Hypothalamus (tissue), 51 donors: ENCODE measurements at regions not wholly inside any gene's neighbourhood (a gene's known extent, or its start where the extent isn't known, plus 50 kb on each side); places are given as distances from the start of the nearest gene placed in this dataset.
A peak's percentile ranks its signal among the peaks of the same experiment; 100 is the strongest.
"Not testable (repeated sequence)": the region's sequence is repeated elsewhere in the genome, so short reads cannot be mapped to it uniquely, and the experiment has no call there.

Source experiments
- DNase-seq, 51 donors: peaks; one replicate each; lab custom pipeline; 2025; lab: John Stamatoyannopoulos, UW

- DNase-seq: no peak
Measured at GRCh38 chr4:59689149-59689548, 1511.0 kb upstream of the ADGRL3 start.

GRCh38 chr4:59695355-59696053, 1504.6 kb upstream of the ADGRL3 start:
- no peak for DNase-seq

- DNase-seq: no peak
Measured at GRCh38 chr4:59698041-59698440, 1502.1 kb upstream of the ADGRL3 start.

- DNase-seq: peak in 1 of 51 donors; percentile 2
Measured at GRCh38 chr4:59700651-59701050, 1499.5 kb upstream of the ADGRL3 start.

- no peak for DNase-seq
Measured at GRCh38 chr4:59704616-59705015, 1495.5 kb upstream of the ADGRL3 start.

- DNase-seq: no peak
Measured at GRCh38 chr4:59712470-59712869, 1487.7 kb upstream of the ADGRL3 start.

GRCh38 chr4:59724286-59724685, 1475.8 kb upstream of the ADGRL3 start:
- not testable (repeated sequence) for DNase-seq

GRCh38 chr4:59727745-59728144, 1472.4 kb upstream of the ADGRL3 start:
- no peak for DNase-seq

GRCh38 chr4:59728496-59728895, 1471.6 kb upstream of the ADGRL3 start:
- no peak for DNase-seq

- DNase-seq: no peak
Measured at GRCh38 chr4:59729321-59729720, 1470.8 kb upstream of the ADGRL3 start.

GRCh38 chr4:59748433-59748832, 1451.7 kb upstream of the ADGRL3 start:
- no peak for DNase-seq

- DNase-seq: no peak
Measured at GRCh38 chr4:59759082-59759825, 1440.9 kb upstream of the ADGRL3 start.

GRCh38 chr4:59762344-59762743, 1437.8 kb upstream of the ADGRL3 start:
- no peak for DNase-seq

- no peak for DNase-seq
Measured at GRCh38 chr4:59770601-59771264, 1429.4 kb upstream of the ADGRL3 start.

GRCh38 chr4:59772641-59773139, 1427.4 kb upstream of the ADGRL3 start:
- no peak for DNase-seq

- not testable (repeated sequence) for DNase-seq
Measured at GRCh38 chr4:59780271-59780670, 1419.9 kb upstream of the ADGRL3 start.

- no peak for DNase-seq
Measured at GRCh38 chr4:59805176-59805575, 1395.0 kb upstream of the ADGRL3 start.

GRCh38 chr4:59814402-59815010, 1385.6 kb upstream of the ADGRL3 start:
- no peak for DNase-seq

- peak in 12 of 51 donors; percentile 1 to 27 (median 8) for DNase-seq
Measured at GRCh38 chr4:59818656-59819055, 1381.5 kb upstream of the ADGRL3 start.

GRCh38 chr4:59823311-59823710, 1376.8 kb upstream of the ADGRL3 start:
- DNase-seq: no peak

- no peak for DNase-seq
Measured at GRCh38 chr4:59825104-59825503, 1375.0 kb upstream of the ADGRL3 start.
